GM12864 (cell line): ENCODE measurements at regions not wholly inside any gene's neighbourhood (a gene's known extent, or its start where the extent isn't known, plus 50 kb on each side); places are given as distances from the start of the nearest gene placed in this dataset.

Experiments used
- DNase-seq: peaks from one replicate; pipeline ENCODE4 v3.0.0-alpha.2; 2011; ENCODE audit warnings: low read depth
- H3K4me3 ChIP-seq: 2 replicates; pipeline ENCODE4 v1.5.1; 2011; ENCODE audit warnings: mild to moderate bottlenecking, low read depth, low read length, control low read depth
- CTCF ChIP-seq: IDR thresholded peaks from 2 replicates; pipeline ENCODE4 v1.5.1; 2011; ENCODE audit warnings: low read depth, mild to moderate bottlenecking, moderate library complexity, low read length, control low read depth, inconsistent platforms; ENCODE audit errors: missing control alignments

DNA sequence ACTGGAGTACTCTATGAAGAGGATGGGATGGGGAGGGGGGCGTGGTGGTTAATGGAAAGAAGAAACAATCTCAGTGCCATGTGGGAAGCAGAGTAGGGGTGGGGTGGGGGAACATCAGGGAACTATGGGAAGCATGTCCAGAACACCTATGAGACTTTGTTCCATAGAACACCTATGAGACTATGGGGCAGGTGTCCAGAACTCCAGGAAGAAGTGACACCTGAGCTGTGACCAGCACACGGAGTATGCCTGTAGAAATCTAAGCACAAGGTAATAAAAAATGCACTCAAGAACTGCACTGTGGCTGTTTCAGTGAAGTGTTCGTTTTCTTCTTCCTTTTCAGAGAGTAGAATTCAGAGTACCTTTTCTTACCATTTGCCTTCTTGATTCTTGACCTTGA lies 704.8 kb upstream of the TENM3 start:
- TF ChIP-seq CTCF: no peak
- no peak overlapping the region for H3K4me3 ChIP-seq
- no peak for DNase-seq

DNA sequence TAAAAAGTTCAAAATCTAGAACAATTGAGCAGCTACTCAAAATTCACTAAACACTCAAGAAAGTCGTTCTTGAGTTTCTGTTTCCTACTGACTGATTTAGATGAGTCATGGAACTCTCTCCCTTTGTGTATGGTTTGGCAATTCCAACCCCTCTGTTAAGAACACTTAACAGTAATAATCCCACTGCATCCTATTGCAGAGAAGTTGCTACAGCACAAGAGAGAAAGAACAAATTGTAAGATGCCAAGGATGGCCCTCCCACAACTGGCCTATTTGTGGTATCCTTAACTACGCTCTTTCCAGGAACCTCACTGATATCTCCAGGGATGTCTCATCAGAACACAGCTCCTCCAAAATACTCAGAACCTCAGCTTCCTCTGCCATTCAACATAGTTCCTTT lies 701.8 kb upstream of the TENM3 start:
- no peak for DNase-seq

DNA sequence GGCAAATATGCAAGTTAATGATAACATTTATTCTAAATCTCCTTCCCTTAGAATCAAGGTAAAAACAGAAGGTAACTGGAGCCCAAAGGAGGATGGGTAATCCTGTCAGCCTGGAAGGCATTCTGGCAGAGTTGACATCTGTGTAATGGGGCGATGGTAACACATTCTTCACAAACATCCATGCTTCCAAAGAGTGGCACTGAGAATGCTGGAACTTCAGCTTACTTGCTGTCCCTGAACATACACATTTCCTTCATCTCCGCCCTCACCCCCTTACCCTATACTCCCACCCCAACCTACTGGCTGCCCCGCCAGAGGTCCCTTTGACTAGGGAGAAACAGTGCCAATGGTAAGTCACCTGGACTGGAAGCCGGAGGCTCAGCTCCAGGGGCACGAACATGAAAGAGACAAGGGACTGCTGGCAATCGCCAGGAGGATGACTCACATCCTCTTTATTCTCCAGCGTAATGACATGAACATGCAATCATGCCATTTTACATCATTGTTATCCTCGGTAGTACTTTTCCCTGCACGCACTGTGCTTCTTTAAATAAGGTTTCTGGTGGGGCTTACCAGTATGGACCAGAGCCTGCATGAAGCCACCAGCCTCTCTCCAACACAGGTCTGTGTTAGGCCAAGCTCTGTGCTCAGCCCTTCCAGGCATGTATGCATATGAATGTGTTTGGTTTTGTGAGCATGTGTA lies 694.2 kb upstream of the TENM3 start:
- H3K4me3 ChIP-seq: no peak overlapping the region
- no peak for DNase-seq
- TF ChIP-seq CTCF: no peak

More for the DNA sequence above, 701.8 kb upstream of the TENM3 start:
- no peak overlapping the region for H3K4me3 ChIP-seq
- TF ChIP-seq CTCF: no peak

DNA sequence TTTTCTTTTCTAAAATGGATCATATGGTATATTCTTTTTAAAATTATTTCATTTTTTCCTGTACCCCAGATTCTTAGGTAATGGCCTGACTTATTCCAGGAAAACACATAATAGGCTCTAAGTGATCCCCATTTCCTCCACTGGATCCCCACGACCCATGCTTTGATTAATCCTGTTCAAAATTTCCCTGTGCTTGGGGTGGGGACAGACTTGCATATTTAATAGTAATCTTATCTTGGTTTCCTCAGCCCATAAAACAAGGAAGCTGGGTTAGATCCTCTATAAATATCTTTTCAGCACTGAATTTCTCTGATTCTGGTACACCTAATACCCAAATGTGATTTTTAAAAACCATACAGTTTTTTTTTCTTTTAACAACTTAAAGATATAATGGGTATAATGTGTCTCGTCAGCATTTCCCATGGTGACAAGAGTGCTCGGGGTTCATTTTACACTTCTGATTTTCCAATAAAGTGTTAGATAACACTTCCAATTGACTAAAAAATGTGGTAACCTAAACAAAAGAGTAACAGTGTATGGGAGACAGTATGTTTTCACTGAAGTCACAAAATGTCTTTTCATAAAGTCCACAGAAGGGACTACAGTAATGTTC lies 693.5 kb upstream of the TENM3 start:
- DNase-seq: no peak
- H3K4me3 ChIP-seq: no peak overlapping the region
- TF ChIP-seq CTCF: no peak

DNA sequence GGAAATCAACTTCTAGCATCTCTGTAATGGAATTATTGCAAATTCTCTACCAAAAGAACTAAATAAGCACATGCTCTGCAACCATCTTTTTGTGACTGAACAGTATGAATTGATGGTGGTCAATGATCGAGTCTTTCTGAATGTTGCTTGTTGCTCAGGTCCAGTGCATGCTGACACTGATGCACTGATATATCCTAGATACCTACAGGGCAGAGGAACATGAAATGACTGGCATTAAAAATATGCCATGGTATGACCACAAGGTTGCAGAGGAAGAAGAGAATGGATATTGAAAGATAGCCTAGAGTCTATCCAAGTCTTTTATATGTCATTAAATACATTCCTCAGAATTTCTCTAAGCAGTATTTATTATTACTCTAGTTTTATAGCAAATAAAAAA lies 692.8 kb upstream of the TENM3 start:
- H3K4me3 ChIP-seq: no peak overlapping the region
- no peak for DNase-seq
- TF ChIP-seq CTCF: no peak

DNA sequence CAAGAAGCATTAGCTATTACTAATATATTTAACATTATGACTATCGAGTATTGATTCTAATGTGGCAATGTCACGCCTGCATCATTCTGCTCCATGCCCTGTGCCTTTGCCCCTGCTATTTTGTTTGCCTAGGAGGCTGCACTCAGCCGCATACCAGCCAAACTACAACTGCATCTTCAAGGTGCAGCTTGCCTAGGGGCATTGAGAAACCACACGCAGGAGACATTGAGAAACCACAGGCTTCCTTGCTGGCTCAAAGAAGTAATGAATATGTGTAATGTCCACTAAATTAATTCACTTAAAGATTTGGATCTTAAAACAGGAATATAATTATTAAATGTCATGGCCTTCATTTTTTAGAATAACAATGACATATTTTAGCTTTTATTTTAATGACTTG lies 683.6 kb upstream of the TENM3 start:
- H3K4me3 ChIP-seq: no peak overlapping the region
- no peak for DNase-seq
- TF ChIP-seq CTCF: no peak

GRCh38 chr4:181562399-181562798 lies 680.8 kb upstream of the TENM3 start:
- no peak overlapping the region for H3K4me3 ChIP-seq
- DNase-seq: no peak
- no peak for TF ChIP-seq CTCF
